GM18868 (cell line): ENCODE measurements at regions not wholly inside any gene's neighbourhood (a gene's known extent, or its start where the extent isn't known, plus 50 kb on each side); places are given as distances from the start of the nearest gene placed in this dataset.
A peak's percentile ranks its signal among the peaks of the same experiment; 100 is the strongest.
"Not testable (repeated sequence)": the region's sequence is repeated elsewhere in the genome, so short reads cannot be mapped to it uniquely, and the experiment has no call there.

Experiments
- ATAC-seq: cut with Tn5 transposase; IDR thresholded peaks from one replicate; pipeline ENCODE4 v1.9.1; 2021; ENCODE audit warnings: mild to moderate bottlenecking, moderate library complexity; ENCODE audit not compliant: unreplicated experiment

- no peak for ATAC-seq
These were observed 478.0 kb upstream of the ATP11B start for GRCh38 chr3:182315313-182315712.

- no peak for ATAC-seq
These were observed 470.1 kb upstream of the ATP11B start for GRCh38 chr3:182323126-182323700.

- ATAC-seq, result no peak
These were observed 469.4 kb upstream of the ATP11B start for GRCh38 chr3:182323898-182324297.

- peak; percentile 79 for ATAC-seq
These were observed 467.9 kb upstream of the ATP11B start for GRCh38 chr3:182325213-182325950.

GRCh38 chr3:182327196-182327681, 466.1 kb upstream of the ATP11B start:
- ATAC-seq, result no peak

- peak; percentile 91 for ATAC-seq
These were observed 462.7 kb upstream of the ATP11B start for GRCh38 chr3:182330646-182331045.

- no peak for ATAC-seq
These were observed 462.0 kb upstream of the ATP11B start for GRCh38 chr3:182331341-182331740.

GRCh38 chr3:182342252-182342651, 451.1 kb upstream of the ATP11B start:
- no peak for ATAC-seq

- ATAC-seq, result not testable (repeated sequence)
These were observed 449.3 kb upstream of the ATP11B start for GRCh38 chr3:182344026-182344425.

GRCh38 chr3:182349051-182349450, 444.3 kb upstream of the ATP11B start:
- no peak for ATAC-seq

- ATAC-seq, result no peak
These were observed 443.3 kb upstream of the ATP11B start for GRCh38 chr3:182349951-182350517.

GRCh38 chr3:182357928-182358327, 435.4 kb upstream of the ATP11B start:
- no peak for ATAC-seq

- ATAC-seq, result no peak
These were observed 429.0 kb upstream of the ATP11B start for GRCh38 chr3:182364323-182364722.

GRCh38 chr3:182364723-182365650, 428.3 kb upstream of the ATP11B start:
- no peak for ATAC-seq

- no peak for ATAC-seq
These were observed 426.6 kb upstream of the ATP11B start for GRCh38 chr3:182366746-182367145.

- ATAC-seq, result no peak
These were observed 423.4 kb upstream of the ATP11B start for GRCh38 chr3:182369861-182370260.

GRCh38 chr3:182370949-182371348, 422.4 kb upstream of the ATP11B start:
- ATAC-seq, result no peak

GRCh38 chr3:182375916-182376315, 417.4 kb upstream of the ATP11B start:
- ATAC-seq, result no peak

- ATAC-seq, result no peak
These were observed 411.0 kb upstream of the ATP11B start for GRCh38 chr3:182382112-182382857.

- no peak for ATAC-seq
These were observed 409.1 kb upstream of the ATP11B start for GRCh38 chr3:182384221-182384620.
